HAP-1 (cell line): ENCODE measurements at regions not wholly inside any gene's neighbourhood (a gene's known extent, or its start where the extent isn't known, plus 50 kb on each side); places are given as distances from the start of the nearest gene placed in this dataset.
A peak's percentile ranks its signal among the peaks of the same experiment; 100 is the strongest.

ENCODE experiments used
- DNase-seq, 2 experiments: peaks; one replicate each; pipeline ENCODE4 v3.0.0-alpha.2; 2016 to 2020; ENCODE audit warnings: low spot score in 2 of 2
- H3K27me3 ChIP-seq: fragments of 250-450 bp; sonication (Bioruptor Pico); 2 replicates; pipeline ENCODE4 v1.5.1; 2020; ENCODE audit warnings: low read depth, mild to moderate bottlenecking, moderate library complexity
- H3K36me3 ChIP-seq: fragments of 250-450 bp; sonication (Bioruptor Pico); replicated peaks from 2 replicates; pipeline ENCODE4 v1.5.1; 2020; ENCODE audit warnings: mild to moderate bottlenecking
- H3K4me1 ChIP-seq: fragments of 250-450 bp; sonication (Bioruptor Pico); 2 replicates; pipeline ENCODE4 v1.5.1; 2020; ENCODE audit warnings: mild to moderate bottlenecking
- H3K4me3 ChIP-seq: fragments of 250-450 bp; sonication (Bioruptor Pico); 2 replicates; pipeline ENCODE4 v1.5.1; 2020; ENCODE audit warnings: mild to moderate bottlenecking, moderate library complexity
- H3K9me3 ChIP-seq: fragments of 250-450 bp; sonication (Bioruptor Pico); 2 replicates; pipeline ENCODE4 v1.5.1; 2020; ENCODE audit warnings: mild to moderate bottlenecking, moderate library complexity
- in situ Hi-C: fragments of 300-500 bp; cut with MboI; formaldehyde crosslinking; loops from 3 replicates; pipeline ENCODE4 v1.14.3; 2020; ENCODE audit warnings: low sequenced_read_pairs, inconsistent platforms, mixed read lengths

- Histone ChIP-seq H3K4me3 (no peak overlapping the region), H3K27me3 (no peaks in the 10 kb centered on the region), H3K36me3 (no peaks in the 10 kb centered on the region), H3K4me1 (no peaks in the 10 kb centered on the region), H3K9me3 (no peaks in the 10 kb centered on the region)
- in situ Hi-C loops = no loop called here
- DNase-seq = no peak
Measured at GRCh38 chr6:50259903-50260302, 210.2 kb upstream of the DEFB112 start.

GRCh38 chr6:50264995-50265571 is 215.4 kb upstream of the DEFB112 start:
- Histone ChIP-seq H3K4me3 (no peak overlapping the region), H3K36me3 (no peaks in the 10 kb centered on the region), H3K4me1 (peaks cover 8% of the 10 kb centered on the region), H3K9me3 (no peaks in the 10 kb centered on the region), H3K27me3 (no peaks in the 10 kb centered on the region)
- in situ Hi-C loops = no loop called here
- DNase-seq = no peak

GRCh38 chr6:50270415-50270814 is 220.7 kb upstream of the DEFB112 start:
- in situ Hi-C loops = no loop called here
- H3K4me1 ChIP-seq = peaks cover 25% of the 10 kb centered on the region
- H3K27me3 ChIP-seq = no peaks in the 10 kb centered on the region
- H3K4me3 ChIP-seq = no peak overlapping the region
- no peak for DNase-seq
- no peaks in the 10 kb centered on the region for H3K36me3 ChIP-seq
- no peaks in the 10 kb centered on the region for H3K9me3 ChIP-seq

- in situ Hi-C loops = no loop called here
- H3K4me3 ChIP-seq = no peak overlapping the region
- peaks cover 25% of the 10 kb centered on the region for H3K4me1 ChIP-seq
- DNase-seq = peak in 1 of 2 experiments; percentile 9
- no peaks in the 10 kb centered on the region for H3K27me3 ChIP-seq
- H3K9me3 ChIP-seq = no peaks in the 10 kb centered on the region
- H3K36me3 ChIP-seq = no peaks in the 10 kb centered on the region
Measured at GRCh38 chr6:50271266-50271665, 221.5 kb upstream of the DEFB112 start.

GRCh38 chr6:50271817-50272216 is 222.1 kb upstream of the DEFB112 start:
- Histone ChIP-seq H3K9me3 (no peaks in the 10 kb centered on the region), H3K27me3 (no peaks in the 10 kb centered on the region), H3K36me3 (no peaks in the 10 kb centered on the region), H3K4me1 (peaks cover 25% of the 10 kb centered on the region), H3K4me3 (no peak overlapping the region)
- in situ Hi-C loops = no loop called here
- no peak for DNase-seq

GRCh38 chr6:50272611-50273010 is 222.9 kb upstream of the DEFB112 start:
- no peaks in the 10 kb centered on the region for H3K36me3 ChIP-seq
- DNase-seq = peak; percentile 30 to 44
- H3K4me1 ChIP-seq = peaks cover 25% of the 10 kb centered on the region
- no peaks in the 10 kb centered on the region for H3K9me3 ChIP-seq
- H3K4me3 ChIP-seq = no peak overlapping the region
- in situ Hi-C loops = no loop called here
- no peaks in the 10 kb centered on the region for H3K27me3 ChIP-seq

GRCh38 chr6:50276771-50277261 is 227.1 kb upstream of the DEFB112 start:
- in situ Hi-C loops = no loop called here
- Histone ChIP-seq H3K4me3 (no peak overlapping the region), H3K4me1 (peaks cover 2% of the 10 kb centered on the region), H3K36me3 (no peaks in the 10 kb centered on the region), H3K27me3 (no peaks in the 10 kb centered on the region), H3K9me3 (no peaks in the 10 kb centered on the region)
- no peak for DNase-seq

- Histone ChIP-seq H3K4me3 (no peak overlapping the region), H3K9me3 (no peaks in the 10 kb centered on the region), H3K36me3 (no peaks in the 10 kb centered on the region), H3K27me3 (no peaks in the 10 kb centered on the region), H3K4me1 (peaks cover 2% of the 10 kb centered on the region; the same call in 1 of the 2 replicates)
- DNase-seq = no peak
- in situ Hi-C loops = no loop called here
Measured at GRCh38 chr6:50277774-50278173, 228.0 kb upstream of the DEFB112 start.

- Histone ChIP-seq H3K27me3 (no peaks in the 10 kb centered on the region), H3K36me3 (no peaks in the 10 kb centered on the region), H3K4me1 (no peaks in the 10 kb centered on the region), H3K9me3 (no peaks in the 10 kb centered on the region), H3K4me3 (no peak overlapping the region)
- DNase-seq = no peak
- in situ Hi-C loops = no loop called here
Measured at GRCh38 chr6:50278663-50279062, 228.9 kb upstream of the DEFB112 start.

- no peaks in the 10 kb centered on the region for H3K4me1 ChIP-seq
- H3K4me3 ChIP-seq = no peak overlapping the region
- DNase-seq = no peak
- peaks cover 8% of the 10 kb centered on the region; the same call in 1 of the 2 replicates for H3K27me3 ChIP-seq
- in situ Hi-C loops = no loop called here
- H3K9me3 ChIP-seq = no peaks in the 10 kb centered on the region
- H3K36me3 ChIP-seq = no peaks in the 10 kb centered on the region
Measured at GRCh38 chr6:50285735-50286134, 236.0 kb upstream of the DEFB112 start.

GRCh38 chr6:50288241-50288640 is 238.5 kb upstream of the DEFB112 start:
- DNase-seq = no peak
- in situ Hi-C loops = no loop called here
- no peak overlapping the region for H3K4me3 ChIP-seq
- no peaks in the 10 kb centered on the region for H3K9me3 ChIP-seq
- H3K27me3 ChIP-seq = peaks cover 8% of the 10 kb centered on the region; the same call in 1 of the 2 replicates
- no peaks in the 10 kb centered on the region for H3K36me3 ChIP-seq
- H3K4me1 ChIP-seq = no peaks in the 10 kb centered on the region

GRCh38 chr6:50288881-50289280 is 239.2 kb upstream of the DEFB112 start:
- no peak for DNase-seq
- in situ Hi-C loops = no loop called here
- H3K27me3 ChIP-seq = peaks cover 8% of the 10 kb centered on the region; the same call in 1 of the 2 replicates
- no peaks in the 10 kb centered on the region for H3K36me3 ChIP-seq
- H3K4me1 ChIP-seq = no peaks in the 10 kb centered on the region
- H3K9me3 ChIP-seq = no peaks in the 10 kb centered on the region
- H3K4me3 ChIP-seq = no peak overlapping the region

- H3K4me3 ChIP-seq = no peak overlapping the region
- DNase-seq = no peak
- H3K27me3 ChIP-seq = peaks cover 11% of the 10 kb centered on the region; the same call in 1 of the 2 replicates
- H3K36me3 ChIP-seq = no peaks in the 10 kb centered on the region
- H3K4me1 ChIP-seq = no peaks in the 10 kb centered on the region
- in situ Hi-C loops = no loop called here
- no peaks in the 10 kb centered on the region for H3K9me3 ChIP-seq
Measured at GRCh38 chr6:50289366-50289765, 239.6 kb upstream of the DEFB112 start.

GRCh38 chr6:50301307-50301706 is 251.6 kb upstream of the DEFB112 start:
- Histone ChIP-seq H3K27me3 (no peaks in the 10 kb centered on the region), H3K9me3 (no peaks in the 10 kb centered on the region), H3K36me3 (no peaks in the 10 kb centered on the region), H3K4me1 (no peaks in the 10 kb centered on the region), H3K4me3 (no peak overlapping the region)
- in situ Hi-C loops = no loop called here
- no peak for DNase-seq

- DNase-seq = no peak
- Histone ChIP-seq H3K27me3 (no peaks in the 10 kb centered on the region), H3K9me3 (no peaks in the 10 kb centered on the region), H3K36me3 (no peaks in the 10 kb centered on the region), H3K4me1 (no peaks in the 10 kb centered on the region), H3K4me3 (no peak overlapping the region)
- in situ Hi-C loops = no loop called here
Measured at GRCh38 chr6:50305660-50306059, 255.9 kb upstream of the DEFB112 start.
